Heart left ventricle (tissue), 13 donors: ENCODE measurements at regions not wholly inside any gene's neighbourhood (a gene's known extent, or its start where the extent isn't known, plus 50 kb on each side); places are given as distances from the start of the nearest gene placed in this dataset.

Experiments used
- CTCF ChIP-seq, 12 donors: fragments of 200-600 bp; sonication (generic) in 4 of 12; IDR thresholded peaks; one replicate each; pipeline versions ENCODE4 v1.5.0 to v1.8.0; 2018 to 2022; ENCODE audit warnings: antibody characterized with exemption in 12 of 12, mild to moderate bottlenecking in 5 of 12
- POLR2A ChIP-seq, 2 donors: fragments of 450-650 bp; IDR thresholded peaks; one replicate each; pipeline ENCODE4 v1.6.1; 2017; ENCODE audit warnings: antibody characterized with exemption in 2 of 2, mild to moderate bottlenecking in 2 of 2, moderate library complexity in 2 of 2
- donor health status: ischemic (EF 13 %, LVEDD 7.1; RV severe dilation, severe dysfunction).
- donor health status: DM: no; HTN: yes; CAD: no.
- donor health status: DM: no; HTN: no; CAD: no.
- donor health status: ischemic (EF 25% LVEDD 6.9; RV normal size, moderate dysfunction).
- donor health status: ischemic (EF 25% LVEDD 5.7; RV mildly dilated, moderate dysfunction).
- donor health status: ischemic (EF 35%, LVEDD 5.7; RV mildly dilated, moderate dysfunction).
- donor health status: nonischemic (EF 11% LVEDD 7.7; RV severe dilation, severe dysfunction).
- donor health status: DM: yes; HTN: yes; CAD: no.
- donor health status: PGD.
- donor health status: ischemic (EF 29% LVEDD 5.4; RV normal size, mild dysfunction).
- donor health status: nonischemic (EF 23%, LVEDD 6.1; RV moderate dilation, normal function).

DNA sequence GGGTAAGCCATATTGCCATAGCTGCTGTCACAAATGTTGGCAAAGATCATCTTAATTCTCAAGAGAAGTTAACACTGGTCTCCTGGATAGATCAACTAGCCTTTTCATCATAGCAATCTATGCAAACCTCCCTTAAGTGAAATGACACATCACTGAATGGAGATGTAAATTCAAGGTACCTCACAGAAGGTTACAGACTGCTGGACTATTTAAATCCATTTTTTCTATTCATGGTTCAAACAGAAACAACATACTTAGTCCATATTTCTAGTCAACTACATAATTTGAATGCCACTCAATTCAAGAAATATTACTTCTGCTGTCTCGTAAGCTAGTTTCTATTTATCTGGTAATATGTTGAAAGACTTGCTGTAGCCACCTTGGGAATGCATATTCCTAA, 748.3 kb downstream of the C12orf50 start:
- TF ChIP-seq CTCF (IDR thresholded peaks at IDR 0.05): no peak
- no peak for TF ChIP-seq POLR2A (IDR thresholded peaks at IDR 0.05)
